A549 (cell line): ENCODE measurements at regions not wholly inside any gene's neighbourhood (a gene's known extent, or its start where the extent isn't known, plus 50 kb on each side); places are given as distances from the start of the nearest gene placed in this dataset.

Source experiments
- EP300 ChIP-seq, 2 experiments: fragments of >200 bp; sonication (Bioruptor Twin); formaldehyde crosslinking; IDR thresholded peaks; 2 replicates in 1 of 2; 3 replicates in 1 of 2; pipeline ENCODE4 v1.6.1; 2016 to 2017
- FOSL2 ChIP-seq, 2 experiments: fragments of 450-650 bp in 1 of 2; fragments of >200 bp in 1 of 2; sonication (Bioruptor Twin) in 1 of 2; formaldehyde crosslinking; IDR thresholded peaks; 2 replicates each; pipeline versions ENCODE4 v1.5.0 to v1.6.1; 2016 to 2020; ENCODE audit warnings: mild to moderate bottlenecking in 1 of 2, moderate library complexity in 1 of 2
- FOXS1 ChIP-seq: fragments of 250-450 bp; sonication (Bioruptor Pico); IDR thresholded peaks from 2 replicates; pipeline ENCODE4 v1.5.0; 2020; ENCODE audit warnings: mild to moderate bottlenecking, moderate library complexity
- KDM5A ChIP-seq: fragments of 200-600 bp; sonication (generic); IDR thresholded peaks from 2 replicates; pipeline ENCODE4 v1.6.1; 2016; ENCODE audit warnings: antibody characterized with exemption, mild to moderate bottlenecking
- POLR2A ChIP-seq: IDR thresholded peaks from 2 replicates; pipeline ENCODE4 v1.6.1; 2012; ENCODE audit warnings: mild to moderate bottlenecking, low read length
- RAD21 ChIP-seq, 2 experiments: fragments of >200 bp in 1 of 2; sonication (Bioruptor Twin) in 1 of 2; formaldehyde crosslinking in 1 of 2; IDR thresholded peaks in 1 of 2; conservative IDR thresholded peaks in 1 of 2; 2 replicates in 1 of 2; 3 replicates in 1 of 2; pipeline ENCODE4 v1.6.1; 2012 to 2018; ENCODE audit warnings: inconsistent platforms in 1 of 2
- RCOR1 ChIP-seq: fragments of 150-350 bp; IDR thresholded peaks from 2 replicates; pipeline ENCODE4 v1.6.1; 2014; ENCODE audit warnings: antibody characterized with exemption, low read length, low read depth
- SMC3 ChIP-seq: fragments of >200 bp; sonication (Bioruptor Twin); formaldehyde crosslinking; IDR thresholded peaks from 3 replicates; pipeline ENCODE4 v1.6.1; 2018; ENCODE audit warnings: inconsistent platforms
- TF ChIP-seq, protein P1 (sequence below): fragments of >200 bp; sonication (Bioruptor Twin); formaldehyde crosslinking; IDR thresholded peaks from 3 replicates; pipeline ENCODE4 v1.5.1; 2016
- TF ChIP-seq, protein P2 (sequence below): IDR thresholded peaks from 2 replicates; pipeline ENCODE4 v1.6.1; 2012
- TF ChIP-seq, protein P3 (sequence below): fragments of 150-350 bp; IDR thresholded peaks from 2 replicates; pipeline ENCODE4 v1.6.1; 2014; ENCODE audit warnings: low read depth, mild to moderate bottlenecking, low read length

DNA sequence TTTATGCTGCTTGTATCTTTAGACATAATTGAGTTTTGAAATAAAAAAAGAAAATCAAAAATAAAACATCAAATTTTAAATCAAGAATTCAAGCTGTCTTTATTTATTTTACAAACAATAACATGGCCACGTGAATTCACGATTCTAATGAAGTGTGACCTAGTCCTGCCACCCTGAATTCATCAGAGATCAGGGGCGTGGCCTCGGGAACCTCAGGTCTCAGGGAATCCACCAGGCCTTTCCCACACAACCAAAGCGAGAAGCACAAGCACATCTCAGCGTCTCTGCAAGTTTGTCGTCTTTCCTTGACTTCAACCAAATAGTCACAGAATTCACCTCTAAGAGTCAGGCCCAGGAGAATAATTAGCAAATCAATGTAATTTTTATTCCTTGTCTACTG, 107.9 kb downstream of the DACT2 start:
- TF ChIP-seq, protein P1, sequence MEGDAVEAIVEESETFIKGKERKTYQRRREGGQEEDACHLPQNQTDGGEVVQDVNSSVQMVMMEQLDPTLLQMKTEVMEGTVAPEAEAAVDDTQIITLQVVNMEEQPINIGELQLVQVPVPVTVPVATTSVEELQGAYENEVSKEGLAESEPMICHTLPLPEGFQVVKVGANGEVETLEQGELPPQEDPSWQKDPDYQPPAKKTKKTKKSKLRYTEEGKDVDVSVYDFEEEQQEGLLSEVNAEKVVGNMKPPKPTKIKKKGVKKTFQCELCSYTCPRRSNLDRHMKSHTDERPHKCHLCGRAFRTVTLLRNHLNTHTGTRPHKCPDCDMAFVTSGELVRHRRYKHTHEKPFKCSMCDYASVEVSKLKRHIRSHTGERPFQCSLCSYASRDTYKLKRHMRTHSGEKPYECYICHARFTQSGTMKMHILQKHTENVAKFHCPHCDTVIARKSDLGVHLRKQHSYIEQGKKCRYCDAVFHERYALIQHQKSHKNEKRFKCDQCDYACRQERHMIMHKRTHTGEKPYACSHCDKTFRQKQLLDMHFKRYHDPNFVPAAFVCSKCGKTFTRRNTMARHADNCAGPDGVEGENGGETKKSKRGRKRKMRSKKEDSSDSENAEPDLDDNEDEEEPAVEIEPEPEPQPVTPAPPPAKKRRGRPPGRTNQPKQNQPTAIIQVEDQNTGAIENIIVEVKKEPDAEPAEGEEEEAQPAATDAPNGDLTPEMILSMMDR: no peak
- TF ChIP-seq FOXS1 (no peak), POLR2A (no peak), SMC3 (no peak), FOSL2 (IDR thresholded peaks at IDR 0.05) (no peak), FOSL2 (CRISPR knock-in tag; IDR thresholded peaks at IDR 0.05) (no peak), EP300 (IDR thresholded peaks at IDR 0.05) (no peak), RCOR1 (no peak), KDM5A (no peak), RAD21 (conservative IDR thresholded peaks at IDR 0.05 in 1 of 2, IDR thresholded peaks at IDR 0.05 in 1 of 2) (no peak)
- TF ChIP-seq, protein P2, sequence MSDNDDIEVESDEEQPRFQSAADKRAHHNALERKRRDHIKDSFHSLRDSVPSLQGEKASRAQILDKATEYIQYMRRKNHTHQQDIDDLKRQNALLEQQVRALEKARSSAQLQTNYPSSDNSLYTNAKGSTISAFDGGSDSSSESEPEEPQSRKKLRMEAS: no peak
- TF ChIP-seq, protein P3, sequence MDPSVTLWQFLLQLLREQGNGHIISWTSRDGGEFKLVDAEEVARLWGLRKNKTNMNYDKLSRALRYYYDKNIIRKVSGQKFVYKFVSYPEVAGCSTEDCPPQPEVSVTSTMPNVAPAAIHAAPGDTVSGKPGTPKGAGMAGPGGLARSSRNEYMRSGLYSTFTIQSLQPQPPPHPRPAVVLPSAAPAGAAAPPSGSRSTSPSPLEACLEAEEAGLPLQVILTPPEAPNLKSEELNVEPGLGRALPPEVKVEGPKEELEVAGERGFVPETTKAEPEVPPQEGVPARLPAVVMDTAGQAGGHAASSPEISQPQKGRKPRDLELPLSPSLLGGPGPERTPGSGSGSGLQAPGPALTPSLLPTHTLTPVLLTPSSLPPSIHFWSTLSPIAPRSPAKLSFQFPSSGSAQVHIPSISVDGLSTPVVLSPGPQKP: no peak
